GM12878 (cell line): ENCODE measurements at regions not wholly inside any gene's neighbourhood (a gene's known extent, or its start where the extent isn't known, plus 50 kb on each side); places are given as distances from the start of the nearest gene placed in this dataset.

ENCODE experiments used
- ATAC-seq: fragments of 200-7000 bp; cut with Tn5 transposase; 3 replicates; pipeline ENCODE4 v1.9.1; 2020; ENCODE audit warnings: mild to moderate bottlenecking, moderate library complexity
- BruUV-seq: library from RNA; stranded (reverse); fragments of 400-500 nt; replicated peaks from 2 replicates; lab custom pipeline; 2021; lab: Mats Ljungman, UMichigan
- CTCF ChIA-PET: fragments of 300-600 bp; sonication (Branson Sonifier 250); formaldehyde crosslinking; extraction: SDS; loops from one replicate; lab custom pipeline; 2021; ENCODE audit warnings: inconsistent platforms; lab: Yijun Ruan, JAX
- POLR2A ChIA-PET: fragments of 350-600 bp; formaldehyde crosslinking; extraction: SDS; loops from one replicate; lab custom pipeline; 2021; ENCODE audit warnings: inconsistent platforms; lab: Charles Lee
- RAD21 ChIA-PET: fragments of 300-600 bp; sonication (Branson Sonifier 250); formaldehyde crosslinking; loops from one replicate; lab custom pipeline; 2023; ENCODE audit warnings: antibody characterized with exemption; ENCODE audit not compliant: unreplicated experiment; lab: Charles Lee
- SMC1A ChIA-PET: fragments of 300-600 bp; sonication (Branson Sonifier 250); formaldehyde crosslinking; loops from one replicate; lab custom pipeline; 2023; ENCODE audit not compliant: unreplicated experiment, uncharacterized antibody; lab: Charles Lee
- DNase-seq: peaks from one replicate; pipeline ENCODE4 v3.0.0-alpha.2; 2011; ENCODE audit warnings: low read depth, low spot score
- FAIRE-seq: peaks from 3 replicates; lab custom pipeline; 2011; peaks lifted over from hg19 to GRCh38; lab: Jason Lieb, UNC
- H2AFZ ChIP-seq: 2 replicates; pipeline ENCODE4 v1.6.0; 2011; ENCODE audit warnings: low read depth, low read length, control low read depth; ENCODE audit not compliant: control insufficient read depth
- H3K27ac ChIP-seq: 2 replicates; pipeline ENCODE4 v1.5.1; 2011; ENCODE audit warnings: control low read depth; ENCODE audit not compliant: control insufficient read depth, insufficient read depth
- H3K27me3 ChIP-seq, 2 experiments: replicated peaks in 1 of 2; 2 replicates each; pipeline versions ENCODE4 v1.6.0 to v1.6.1; 2011; ENCODE audit warnings: low read length in 1 of 2; ENCODE audit not compliant: control insufficient read depth in 2 of 2, insufficient read depth in 2 of 2
- H3K36me3 ChIP-seq, 2 experiments: 2 replicates each; pipeline ENCODE4 v1.5.1; 2011; ENCODE audit warnings: low read length in 1 of 2; ENCODE audit not compliant: control insufficient read depth in 2 of 2, insufficient read depth in 2 of 2
- H3K4me1 ChIP-seq: 2 replicates; pipeline ENCODE4 v1.6.1; 2011; ENCODE audit warnings: mild to moderate bottlenecking, low read length, moderate library complexity, mixed read lengths; ENCODE audit not compliant: control insufficient read depth, insufficient read depth
- H3K4me2 ChIP-seq: 2 replicates; pipeline ENCODE4 v1.6.0; 2011; ENCODE audit warnings: control low read depth; ENCODE audit not compliant: control insufficient read depth, insufficient read depth
- H3K4me3 ChIP-seq: fragments of 200-600 bp; sonication (generic); 2 replicates; pipeline ENCODE4 v1.5.1; 2016
- H3K79me2 ChIP-seq: 2 replicates; pipeline ENCODE4 v1.6.0; 2011; ENCODE audit warnings: low read length; ENCODE audit not compliant: control insufficient read depth, insufficient read depth
- H3K9ac ChIP-seq: 2 replicates; pipeline ENCODE4 v1.8.0; 2011; ENCODE audit warnings: low read length, control low read depth, mixed read lengths; ENCODE audit not compliant: control insufficient read depth, insufficient read depth
- H3K9me3 ChIP-seq: replicated peaks from 3 replicates; pipeline ENCODE4 v1.5.1; 2011; ENCODE audit warnings: mild to moderate bottlenecking, low read length; ENCODE audit not compliant: control insufficient read depth, insufficient read depth
- H4K20me1 ChIP-seq: 2 replicates; pipeline ENCODE4 v1.6.0; 2011; ENCODE audit not compliant: control insufficient read depth, insufficient read depth
- ATF7 ChIP-seq: fragments of 450-650 bp; IDR thresholded peaks from 2 replicates; pipeline ENCODE4 v1.6.1; 2016; ENCODE audit warnings: low read depth, mild to moderate bottlenecking
- CBFB ChIP-seq: IDR thresholded peaks from 2 replicates; pipeline ENCODE4 v1.6.1; 2016; ENCODE audit warnings: antibody characterized with exemption, low read depth
- CHD1 ChIP-seq: IDR thresholded peaks from 2 replicates; pipeline ENCODE4 v1.6.1; 2012; ENCODE audit warnings: low read depth, low read length, improper control_type of control experiment
- EED ChIP-seq: sonication (generic); IDR thresholded peaks from 2 replicates; pipeline ENCODE4 v1.6.1; 2016; ENCODE audit warnings: antibody characterized with exemption, low read depth
- EP300 ChIP-seq, 2 experiments: fragments of 150-350 bp in 1 of 2; IDR thresholded peaks; 2 replicates each; pipeline ENCODE4 v1.6.1; 2011 to 2012; ENCODE audit warnings: low read depth in 2 of 2, low read length in 2 of 2, borderline replicate concordance in 1 of 2, improper control_type of control experiment in 1 of 2, inconsistent platforms in 1 of 2; ENCODE audit not compliant: control insufficient read depth in 1 of 2
- EZH2 ChIP-seq: IDR thresholded peaks from 2 replicates; pipeline ENCODE4 v1.6.1; 2012; ENCODE audit warnings: low read depth, mild to moderate bottlenecking, control low read depth, inconsistent platforms, low read length, borderline replicate concordance; ENCODE audit not compliant: control insufficient read depth
- KLF5 ChIP-seq: fragments of 450-650 bp; IDR thresholded peaks from 2 replicates; pipeline ENCODE4 v1.6.1; 2014; ENCODE audit warnings: mild to moderate bottlenecking; ENCODE audit not compliant: partially characterized antibody
- POLR2AphosphoS2 ChIP-seq: IDR thresholded peaks from 2 replicates; pipeline ENCODE4 v1.6.1; 2011; ENCODE audit warnings: low read depth, mild to moderate bottlenecking, low read length, improper control_type of control experiment, moderate library complexity
- RFX5 ChIP-seq: IDR thresholded peaks from 2 replicates; pipeline ENCODE4 v1.6.1; 2011; ENCODE audit warnings: low read depth, low read length, improper control_type of control experiment
- SMC3 ChIP-seq: IDR thresholded peaks from 2 replicates; pipeline ENCODE4 v1.6.1; 2011; ENCODE audit warnings: low read length, improper control_type of control experiment, borderline replicate concordance
- STAT1 ChIP-seq: fragments of 450-650 bp; conservative IDR thresholded peaks from 2 replicates; pipeline ENCODE4 v1.6.1; 2014; ENCODE audit warnings: antibody characterized with exemption, mild to moderate bottlenecking
- TARDBP ChIP-seq: IDR thresholded peaks from 2 replicates; pipeline ENCODE4 v1.6.1; 2016; ENCODE audit warnings: borderline replicate concordance
- in situ Hi-C: fragments of 300-500 bp; cut with MboI; formaldehyde crosslinking; loops from 9 replicates; pipeline ENCODE4 v1.14.3; 2018; ENCODE audit warnings: mixed read lengths
- intact Hi-C: fragments of 100-400 bp; cut with micrococcal nuclease; formaldehyde crosslinking; loops from one replicate; pipeline ENCODE4 v1.14.2; 2022; ENCODE audit not compliant: unreplicated experiment
- TF ChIP-seq, protein P1 (sequence below): fragments of 450-650 bp; IDR thresholded peaks from 2 replicates; pipeline ENCODE4 v1.6.1; 2014; ENCODE audit warnings: mild to moderate bottlenecking
- TF ChIP-seq, protein P2 (sequence below): fragments of 450-650 bp; IDR thresholded peaks from 2 replicates; pipeline ENCODE4 v1.6.1; 2017; ENCODE audit warnings: mild to moderate bottlenecking, moderate library complexity
- TF ChIP-seq, protein P3 (sequence below): IDR thresholded peaks from 2 replicates; pipeline ENCODE4 v1.6.1; 2012; ENCODE audit warnings: low read depth, low read length, improper control_type of control experiment

DNA sequence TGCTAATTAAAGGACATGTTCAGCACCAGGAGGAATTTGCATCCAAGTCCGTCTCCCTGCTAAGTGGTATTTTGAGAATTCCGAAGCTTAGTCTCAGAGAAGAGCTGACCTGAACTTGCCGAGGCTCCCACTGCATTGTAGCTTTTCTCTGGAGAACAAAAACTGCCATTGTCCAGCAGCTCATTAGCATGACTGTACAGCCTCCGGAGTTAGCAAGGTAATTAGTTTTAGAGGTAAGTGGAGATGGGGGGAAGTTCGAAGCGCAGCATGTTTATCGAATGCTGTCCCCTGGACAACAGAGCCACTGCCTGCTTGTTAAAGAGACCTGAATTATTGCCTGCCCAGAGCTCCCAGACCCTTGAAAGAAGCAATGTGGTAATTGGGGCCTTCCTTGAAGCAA lies 160.3 kb upstream of the PELI2 start (continued):
- TF ChIP-seq POLR2AphosphoS2 = no peak

DNA sequence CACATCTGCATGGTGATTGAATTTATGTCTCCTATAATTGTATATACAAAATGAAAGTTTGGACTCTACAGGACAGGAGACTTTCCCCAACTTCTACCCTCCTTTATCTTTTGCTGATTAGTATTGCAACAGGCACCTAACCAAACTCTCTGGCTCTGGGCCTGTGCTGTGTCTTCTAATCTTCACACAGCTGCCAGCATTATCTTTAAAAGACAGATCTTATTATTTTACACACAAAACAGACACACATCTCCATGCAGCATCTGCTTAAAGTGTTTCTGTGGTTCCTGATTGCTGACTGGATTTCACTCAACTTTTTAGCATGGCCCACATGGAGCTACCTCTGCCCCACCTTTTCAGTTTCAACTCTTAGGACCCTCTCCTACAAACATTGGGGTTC lies 154.9 kb upstream of the PELI2 start:
- Histone ChIP-seq H3K4me1 (no peaks in the 10 kb centered on the region), H2AFZ (no peak overlapping the region), H3K9me3 (no peaks in the 10 kb centered on the region), H3K4me3 (no peak overlapping the region), H3K4me2 (no peak overlapping the region), H3K36me3 (no peaks in the 10 kb centered on the region), H3K79me2 (no peaks in the 10 kb centered on the region), H4K20me1 (no peaks in the 10 kb centered on the region), H3K27ac (no peak overlapping the region), H3K9ac (no peak overlapping the region), H3K27me3 (no peaks in the 10 kb centered on the region; a peak in 1 of 4 replicates)
- SMC1A ChIA-PET = interaction anchor here (0.7 kb wide), 1 partner anchor 306 kb away, joined by 3 read pairs; no protein-coding TSS in a partner anchor
- DNase-seq = no peak
- TF ChIP-seq TARDBP (no peak), RFX5 (no peak), EP300 (IDR thresholded peaks at IDR 0.05; ENCODE audit: borderline replicate concordance in 1 of 2, control insufficient read depth in 1 of 2, low read depth in 2 of 2, low read length in 2 of 2) (no peak), CHD1 (no peak), EED (no peak), EZH2 (no peak), SMC3 (no peak), ATF7 (no peak), POLR2AphosphoS2 (no peak), KLF5 (no peak), STAT1 (no peak), CBFB (no peak)
- TF ChIP-seq, protein P1, sequence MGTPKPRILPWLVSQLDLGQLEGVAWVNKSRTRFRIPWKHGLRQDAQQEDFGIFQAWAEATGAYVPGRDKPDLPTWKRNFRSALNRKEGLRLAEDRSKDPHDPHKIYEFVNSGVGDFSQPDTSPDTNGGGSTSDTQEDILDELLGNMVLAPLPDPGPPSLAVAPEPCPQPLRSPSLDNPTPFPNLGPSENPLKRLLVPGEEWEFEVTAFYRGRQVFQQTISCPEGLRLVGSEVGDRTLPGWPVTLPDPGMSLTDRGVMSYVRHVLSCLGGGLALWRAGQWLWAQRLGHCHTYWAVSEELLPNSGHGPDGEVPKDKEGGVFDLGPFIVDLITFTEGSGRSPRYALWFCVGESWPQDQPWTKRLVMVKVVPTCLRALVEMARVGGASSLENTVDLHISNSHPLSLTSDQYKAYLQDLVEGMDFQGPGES = no peak
- TF ChIP-seq, protein P2, sequence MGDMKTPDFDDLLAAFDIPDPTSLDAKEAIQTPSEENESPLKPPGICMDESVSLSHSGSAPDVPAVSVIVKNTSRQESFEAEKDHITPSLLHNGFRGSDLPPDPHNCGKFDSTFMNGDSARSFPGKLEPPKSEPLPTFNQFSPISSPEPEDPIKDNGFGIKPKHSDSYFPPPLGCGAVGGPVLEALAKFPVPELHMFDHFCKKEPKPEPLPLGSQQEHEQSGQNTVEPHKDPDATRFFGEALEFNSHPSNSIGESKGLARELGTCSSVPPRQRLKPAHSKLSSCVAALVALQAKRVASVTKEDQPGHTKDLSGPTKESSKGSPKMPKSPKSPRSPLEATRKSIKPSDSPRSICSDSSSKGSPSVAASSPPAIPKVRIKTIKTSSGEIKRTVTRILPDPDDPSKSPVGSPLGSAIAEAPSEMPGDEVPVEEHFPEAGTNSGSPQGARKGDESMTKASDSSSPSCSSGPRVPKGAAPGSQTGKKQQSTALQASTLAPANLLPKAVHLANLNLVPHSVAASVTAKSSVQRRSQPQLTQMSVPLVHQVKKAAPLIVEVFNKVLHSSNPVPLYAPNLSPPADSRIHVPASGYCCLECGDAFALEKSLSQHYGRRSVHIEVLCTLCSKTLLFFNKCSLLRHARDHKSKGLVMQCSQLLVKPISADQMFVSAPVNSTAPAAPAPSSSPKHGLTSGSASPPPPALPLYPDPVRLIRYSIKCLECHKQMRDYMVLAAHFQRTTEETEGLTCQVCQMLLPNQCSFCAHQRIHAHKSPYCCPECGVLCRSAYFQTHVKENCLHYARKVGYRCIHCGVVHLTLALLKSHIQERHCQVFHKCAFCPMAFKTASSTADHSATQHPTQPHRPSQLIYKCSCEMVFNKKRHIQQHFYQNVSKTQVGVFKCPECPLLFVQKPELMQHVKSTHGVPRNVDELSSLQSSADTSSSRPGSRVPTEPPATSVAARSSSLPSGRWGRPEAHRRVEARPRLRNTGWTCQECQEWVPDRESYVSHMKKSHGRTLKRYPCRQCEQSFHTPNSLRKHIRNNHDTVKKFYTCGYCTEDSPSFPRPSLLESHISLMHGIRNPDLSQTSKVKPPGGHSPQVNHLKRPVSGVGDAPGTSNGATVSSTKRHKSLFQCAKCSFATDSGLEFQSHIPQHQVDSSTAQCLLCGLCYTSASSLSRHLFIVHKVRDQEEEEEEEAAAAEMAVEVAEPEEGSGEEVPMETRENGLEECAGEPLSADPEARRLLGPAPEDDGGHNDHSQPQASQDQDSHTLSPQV = no peak
- TF ChIP-seq, protein P3, sequence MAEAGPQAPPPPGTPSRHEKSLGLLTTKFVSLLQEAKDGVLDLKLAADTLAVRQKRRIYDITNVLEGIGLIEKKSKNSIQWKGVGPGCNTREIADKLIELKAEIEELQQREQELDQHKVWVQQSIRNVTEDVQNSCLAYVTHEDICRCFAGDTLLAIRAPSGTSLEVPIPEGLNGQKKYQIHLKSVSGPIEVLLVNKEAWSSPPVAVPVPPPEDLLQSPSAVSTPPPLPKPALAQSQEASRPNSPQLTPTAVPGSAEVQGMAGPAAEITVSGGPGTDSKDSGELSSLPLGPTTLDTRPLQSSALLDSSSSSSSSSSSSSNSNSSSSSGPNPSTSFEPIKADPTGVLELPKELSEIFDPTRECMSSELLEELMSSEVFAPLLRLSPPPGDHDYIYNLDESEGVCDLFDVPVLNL = no peak
- POLR2A ChIA-PET = no interaction called here
- no TSS peak for BruUV-seq
- in situ Hi-C loops (no loop called here), intact Hi-C loops (no loop called here)
- FAIRE-seq = no peak
- ATAC-seq = no peak
- RAD21 ChIA-PET = no interaction called here
- CTCF ChIA-PET = no interaction called here
